Endodermal cell (in vitro differentiated cells): ENCODE measurements at regions not wholly inside any gene's neighbourhood (a gene's known extent, or its start where the extent isn't known, plus 50 kb on each side); places are given as distances from the start of the nearest gene placed in this dataset.

Experiments
- DNase-seq: peaks from one replicate; pipeline ENCODE4 v3.0.0-alpha.2; 2017
- H3K27ac ChIP-seq: 2 replicates; pipeline ENCODE4 v1.5.1; 2013; ENCODE audit warnings: mild to moderate bottlenecking, low read depth, low read length, moderate library complexity
- H3K27me3 ChIP-seq: 2 replicates; pipeline ENCODE4 v1.6.1; 2013; ENCODE audit warnings: mild to moderate bottlenecking, low read length, moderate library complexity; ENCODE audit not compliant: insufficient read depth, control insufficient read depth, poor library complexity, severe bottlenecking
- H3K36me3 ChIP-seq: 2 replicates; pipeline ENCODE4 v1.7.0; 2013; ENCODE audit warnings: mild to moderate bottlenecking, low read length, moderate library complexity; ENCODE audit not compliant: control insufficient read depth, insufficient read depth
- H3K4me1 ChIP-seq: one replicate; pipeline ENCODE4 v1.7.0; 2013; ENCODE audit warnings: low read length; ENCODE audit not compliant: control insufficient read depth, insufficient read depth
- H3K4me3 ChIP-seq: 2 replicates; pipeline ENCODE4 v1.5.1; 2013; ENCODE audit warnings: mild to moderate bottlenecking, low read length, moderate library complexity
- H3K9ac ChIP-seq: 2 replicates; pipeline ENCODE4 v1.6.1; 2013; ENCODE audit warnings: mild to moderate bottlenecking, low read length, moderate library complexity; ENCODE audit not compliant: poor library complexity, severe bottlenecking; ENCODE audit errors: extremely low read depth
- H3K9me3 ChIP-seq: 2 replicates; pipeline ENCODE4 v1.6.1; 2013; ENCODE audit warnings: mild to moderate bottlenecking, low read length, moderate library complexity; ENCODE audit not compliant: control insufficient read depth
- H3K27ac Mint-ChIP-seq: 2 replicates; pipeline ENCODE4 v1.8.0; 2020; ENCODE audit warnings: mixed read lengths
- H3K27me3 Mint-ChIP-seq: 2 replicates; pipeline ENCODE4 v1.8.0; 2021; ENCODE audit warnings: mild to moderate bottlenecking, mixed read lengths; ENCODE audit not compliant: insufficient read depth
- H3K36me3 Mint-ChIP-seq: 2 replicates; pipeline ENCODE4 v1.8.0; 2020; ENCODE audit warnings: low read depth, mixed read lengths
- H3K4me1 Mint-ChIP-seq: 2 replicates; pipeline ENCODE4 v1.8.0; 2020; ENCODE audit warnings: mixed read lengths
- H3K4me3 Mint-ChIP-seq: 2 replicates; pipeline ENCODE4 v1.8.0; 2020; ENCODE audit warnings: mild to moderate bottlenecking, moderate library complexity, mixed read lengths
- H3K9me3 Mint-ChIP-seq: 2 replicates; pipeline ENCODE4 v1.8.0; 2020; ENCODE audit warnings: mild to moderate bottlenecking, mixed read lengths
- WGBS, 2 experiments: methylation state at CpG; one replicate each; pipeline versions ENCODE4 v1.1.5 to v1.1.7; 2013; ENCODE audit warnings: missing lambda C conversion rate in 2 of 2, mixed read lengths in 1 of 2; ENCODE audit not compliant: insufficient coverage in 1 of 2, insufficient read length in 1 of 2; 5-methylcytosine and 5-hydroxymethylcytosine counted together
- TF ChIP-seq, protein P1 (sequence below): fragments of 200-600 bp; sonication (generic); conservative IDR thresholded peaks from 2 replicates; pipeline ENCODE4 v1.5.0; 2021; ENCODE audit warnings: antibody characterized with exemption, mild to moderate bottlenecking

DNA sequence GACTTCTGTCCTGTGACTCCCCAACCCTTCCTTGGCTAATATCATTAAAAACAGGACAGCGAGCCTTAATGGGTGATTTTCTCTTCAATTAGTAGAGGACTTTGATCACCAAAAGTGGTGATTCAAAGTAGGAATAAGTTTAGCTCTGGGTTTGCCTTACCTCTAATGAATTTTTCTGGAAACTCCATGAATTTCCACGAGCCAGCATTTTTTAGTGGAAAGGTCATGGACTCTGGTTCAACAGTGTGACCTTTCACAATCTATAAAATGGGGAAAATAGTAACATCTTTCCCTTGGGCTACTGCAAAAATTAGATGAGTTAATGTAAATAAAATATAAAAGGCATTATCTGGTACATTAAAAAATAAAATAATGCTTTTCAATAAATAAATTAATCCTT lies 417.8 kb upstream of the NR2F2 start:
- no peak for DNase-seq
- H3K36me3 Mint-ChIP-seq: no peaks in the 10 kb centered on the region
- no peak overlapping the region for H3K4me3 ChIP-seq
- no peak overlapping the region for H3K27ac Mint-ChIP-seq
- H3K27ac ChIP-seq: no peak overlapping the region
- TF ChIP-seq, protein P1, sequence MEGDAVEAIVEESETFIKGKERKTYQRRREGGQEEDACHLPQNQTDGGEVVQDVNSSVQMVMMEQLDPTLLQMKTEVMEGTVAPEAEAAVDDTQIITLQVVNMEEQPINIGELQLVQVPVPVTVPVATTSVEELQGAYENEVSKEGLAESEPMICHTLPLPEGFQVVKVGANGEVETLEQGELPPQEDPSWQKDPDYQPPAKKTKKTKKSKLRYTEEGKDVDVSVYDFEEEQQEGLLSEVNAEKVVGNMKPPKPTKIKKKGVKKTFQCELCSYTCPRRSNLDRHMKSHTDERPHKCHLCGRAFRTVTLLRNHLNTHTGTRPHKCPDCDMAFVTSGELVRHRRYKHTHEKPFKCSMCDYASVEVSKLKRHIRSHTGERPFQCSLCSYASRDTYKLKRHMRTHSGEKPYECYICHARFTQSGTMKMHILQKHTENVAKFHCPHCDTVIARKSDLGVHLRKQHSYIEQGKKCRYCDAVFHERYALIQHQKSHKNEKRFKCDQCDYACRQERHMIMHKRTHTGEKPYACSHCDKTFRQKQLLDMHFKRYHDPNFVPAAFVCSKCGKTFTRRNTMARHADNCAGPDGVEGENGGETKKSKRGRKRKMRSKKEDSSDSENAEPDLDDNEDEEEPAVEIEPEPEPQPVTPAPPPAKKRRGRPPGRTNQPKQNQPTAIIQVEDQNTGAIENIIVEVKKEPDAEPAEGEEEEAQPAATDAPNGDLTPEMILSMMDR: no peak
- peaks cover 3% of the 10 kb centered on the region for H3K4me1 ChIP-seq
- peaks cover 30% of the 10 kb centered on the region for H3K27me3 ChIP-seq
- no peaks in the 10 kb centered on the region for H3K36me3 ChIP-seq
- WGBS, 2 experiments: 83 to 100% methylated on average over 2 of the region's 2 CpGs
- peaks cover 61% of the 10 kb centered on the region for H3K27me3 Mint-ChIP-seq
- H3K4me1 Mint-ChIP-seq: peaks cover 56% of the 10 kb centered on the region
- H3K4me3 Mint-ChIP-seq: no peak overlapping the region
- no peaks in the 10 kb centered on the region for H3K9me3 ChIP-seq
- H3K9ac ChIP-seq: no peak overlapping the region
- no peaks in the 10 kb centered on the region for H3K9me3 Mint-ChIP-seq

DNA sequence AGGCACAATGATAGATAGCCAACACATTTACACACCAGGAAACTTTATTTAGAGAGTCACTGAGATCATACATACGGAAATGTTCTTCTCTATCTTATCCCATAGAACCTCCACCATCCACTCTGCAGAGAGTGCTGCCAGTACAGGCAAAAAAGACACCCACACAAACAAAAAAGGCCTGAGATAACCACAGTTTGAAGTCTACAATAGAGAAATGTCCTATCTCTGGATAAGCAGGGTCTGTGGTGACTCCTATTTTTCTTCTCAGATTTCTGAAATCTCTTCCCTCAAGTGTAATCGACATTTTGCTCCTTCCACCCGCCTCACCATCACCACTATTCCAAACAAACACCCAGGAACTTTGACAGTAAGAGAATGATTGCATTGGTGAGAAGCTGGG lies 413.9 kb upstream of the NR2F2 start:
- Mint-ChIP-seq H3K27me3 (peaks cover 43% of the 10 kb centered on the region), H3K9me3 (no peaks in the 10 kb centered on the region), H3K4me1 (peaks cover 27% of the 10 kb centered on the region), H3K27ac (no peak overlapping the region), H3K36me3 (no peaks in the 10 kb centered on the region), H3K4me3 (no peak overlapping the region)
- Histone ChIP-seq H3K4me3 (no peak overlapping the region), H3K9ac (no peak overlapping the region), H3K4me1 (peaks cover 3% of the 10 kb centered on the region), H3K27me3 (peaks cover 26% of the 10 kb centered on the region), H3K9me3 (no peaks in the 10 kb centered on the region), H3K27ac (no peak overlapping the region), H3K36me3 (no peaks in the 10 kb centered on the region)
- TF ChIP-seq, protein P1: no peak
- DNase-seq: no peak
- WGBS, 2 experiments: 73% methylated on average over 1 of the region's 3 CpGs; no CpG with 5 or more reads in 1 of the 2 experiments

DNA sequence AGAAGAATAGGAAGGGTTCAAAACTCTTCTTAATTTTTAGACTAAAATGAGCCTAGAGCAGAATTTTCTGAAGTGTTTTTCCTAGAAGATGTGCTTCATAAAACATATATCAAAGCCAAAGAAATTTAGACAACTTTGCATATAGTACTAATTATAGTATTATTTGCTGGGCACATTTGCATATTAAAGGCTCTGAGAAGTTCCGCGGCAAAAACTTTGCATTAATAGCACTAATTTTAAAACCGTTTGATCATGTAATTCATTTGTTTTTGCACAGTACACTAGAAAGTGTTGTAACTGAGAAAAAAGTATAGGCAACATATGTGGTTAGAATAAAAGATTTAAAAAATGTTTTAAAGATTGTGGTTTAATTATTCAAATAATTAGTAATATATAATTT lies 412.0 kb upstream of the NR2F2 start:
- H3K27ac ChIP-seq: no peak overlapping the region
- Mint-ChIP-seq H3K4me1 (peaks cover 8% of the 10 kb centered on the region), H3K4me3 (no peak overlapping the region), H3K9me3 (no peaks in the 10 kb centered on the region), H3K27ac (no peak overlapping the region), H3K27me3 (peaks cover 39% of the 10 kb centered on the region), H3K36me3 (no peaks in the 10 kb centered on the region)
- H3K9me3 ChIP-seq: no peaks in the 10 kb centered on the region
- H3K4me1 ChIP-seq: no peaks in the 10 kb centered on the region
- no peaks in the 10 kb centered on the region for H3K36me3 ChIP-seq
- no peak overlapping the region for H3K4me3 ChIP-seq
- TF ChIP-seq, protein P1: no peak
- 100% methylated on average over 1 to 3 of the region's 3 CpGs for WGBS, 2 experiments
- H3K9ac ChIP-seq: no peak overlapping the region
- H3K27me3 ChIP-seq: peaks cover 29% of the 10 kb centered on the region
- DNase-seq: no peak
